HG02678 (cell line): ENCODE measurements at regions not wholly inside any gene's neighbourhood (a gene's known extent, or its start where the extent isn't known, plus 50 kb on each side); places are given as distances from the start of the nearest gene placed in this dataset.
"Not testable (repeated sequence)": the region's sequence is repeated elsewhere in the genome, so short reads cannot be mapped to it uniquely, and the experiment has no call there.

Experiments used
- ATAC-seq: cut with Tn5 transposase; IDR thresholded peaks from one replicate; pipeline ENCODE4 v1.9.1; 2021; ENCODE audit warnings: mild to moderate bottlenecking, moderate library complexity; ENCODE audit not compliant: unreplicated experiment

DNA sequence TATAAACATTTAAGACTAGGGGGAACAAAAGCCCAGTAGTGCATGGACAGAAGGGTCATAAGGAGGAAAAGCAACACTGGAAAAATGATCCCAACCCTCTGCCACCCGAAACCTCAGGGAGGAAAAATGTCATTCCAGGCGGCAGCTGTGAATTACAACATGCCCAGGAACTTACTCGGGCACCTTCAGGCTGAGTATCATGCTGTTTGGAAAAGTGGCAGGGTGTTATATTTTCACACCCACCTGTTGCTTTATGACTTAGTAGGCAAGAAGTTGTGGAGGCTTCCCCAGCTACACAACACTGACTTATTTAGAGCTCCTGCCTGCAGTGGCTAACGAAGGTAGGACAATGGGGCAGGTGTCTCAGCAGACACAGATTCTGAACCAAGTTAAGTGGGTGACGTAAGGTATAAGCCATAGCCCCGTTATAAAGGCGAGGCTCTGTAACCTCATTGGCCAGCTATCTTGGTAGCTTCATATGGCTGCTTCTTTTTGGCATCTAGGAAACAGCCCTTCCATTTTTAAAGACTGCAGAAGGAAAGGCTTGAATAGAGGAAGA lies 96.1 kb upstream of the IFNG-AS1 start:
- no peak for ATAC-seq

DNA sequence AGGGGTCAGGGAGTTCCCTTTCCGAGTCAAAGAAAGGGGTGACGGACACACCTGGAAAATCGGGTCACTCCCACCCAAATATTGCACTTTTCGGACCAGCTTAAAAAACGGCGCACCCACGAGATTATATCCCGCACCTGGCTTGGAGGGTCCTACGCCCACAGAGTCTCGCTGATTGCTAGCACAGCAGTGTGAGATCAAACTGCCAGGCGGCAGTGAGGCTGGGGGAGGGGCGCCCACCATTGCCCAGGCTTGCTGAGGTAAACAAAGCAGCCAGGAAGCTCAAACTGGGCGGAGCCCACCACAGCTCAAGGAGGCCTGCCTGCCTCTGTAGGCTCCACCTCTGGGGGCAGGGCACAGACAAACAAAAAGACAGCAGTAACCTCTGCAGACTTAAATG lies 88.8 kb upstream of the IFNG-AS1 start:
- ATAC-seq, result not testable (repeated sequence)

DNA sequence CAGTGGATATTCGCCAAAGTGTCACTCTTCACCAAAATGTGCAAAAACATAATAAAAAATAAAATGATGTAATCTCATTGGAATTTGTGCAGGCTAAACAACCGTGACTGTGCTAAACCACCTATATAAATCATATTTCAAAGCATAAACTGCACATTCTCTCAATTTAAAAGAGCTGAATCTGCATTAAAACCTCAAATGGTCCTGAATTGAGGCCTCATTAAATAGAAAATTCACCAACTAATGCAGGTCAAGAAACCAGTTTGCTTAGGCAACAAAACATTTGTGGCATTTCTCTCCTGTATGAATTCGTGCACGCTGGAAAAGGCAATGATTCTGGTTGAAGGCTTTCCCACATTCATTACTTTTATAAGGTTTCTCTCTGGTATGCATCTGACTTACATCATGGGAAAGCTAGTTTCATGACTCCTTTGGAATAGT lies 80.1 kb upstream of the IFNG-AS1 start:
- ATAC-seq, result no peak

GRCh38 chr12:67909681-67910080 lies 79.6 kb upstream of the IFNG-AS1 start:
- ATAC-seq, result no peak

GRCh38 chr12:67910360-67911274 lies 78.6 kb upstream of the IFNG-AS1 start:
- ATAC-seq, result no peak

GRCh38 chr12:67911275-67911600 lies 78.0 kb upstream of the IFNG-AS1 start:
- ATAC-seq, result no peak

- no peak for ATAC-seq
Observed at GRCh38 chr12:67911789-67912188, 77.5 kb upstream of the IFNG-AS1 start.

DNA sequence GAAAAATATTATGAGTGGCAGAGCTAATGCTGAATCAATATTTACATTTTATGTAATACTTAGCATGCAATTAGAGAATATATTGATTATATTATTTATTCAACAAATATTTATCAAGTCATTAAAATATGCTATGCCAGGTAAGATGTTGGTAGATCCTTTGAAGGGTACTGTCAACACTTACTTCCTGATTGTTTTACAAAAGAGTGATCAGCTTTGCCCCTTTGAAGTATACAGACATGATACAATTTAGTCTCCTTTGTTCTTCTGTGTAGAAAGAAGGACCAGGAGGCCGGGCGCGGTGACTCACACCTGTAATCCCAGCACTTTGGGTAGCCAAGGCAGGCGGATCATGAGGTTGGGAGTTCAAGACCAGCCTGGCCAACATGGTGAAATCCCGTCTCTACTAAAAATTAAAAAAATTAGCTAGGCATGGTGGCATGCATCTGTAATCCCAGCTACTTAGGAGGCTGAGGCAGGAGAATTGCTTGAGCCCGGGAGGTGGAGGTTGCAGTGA lies 73.9 kb upstream of the IFNG-AS1 start:
- no peak for ATAC-seq

DNA sequence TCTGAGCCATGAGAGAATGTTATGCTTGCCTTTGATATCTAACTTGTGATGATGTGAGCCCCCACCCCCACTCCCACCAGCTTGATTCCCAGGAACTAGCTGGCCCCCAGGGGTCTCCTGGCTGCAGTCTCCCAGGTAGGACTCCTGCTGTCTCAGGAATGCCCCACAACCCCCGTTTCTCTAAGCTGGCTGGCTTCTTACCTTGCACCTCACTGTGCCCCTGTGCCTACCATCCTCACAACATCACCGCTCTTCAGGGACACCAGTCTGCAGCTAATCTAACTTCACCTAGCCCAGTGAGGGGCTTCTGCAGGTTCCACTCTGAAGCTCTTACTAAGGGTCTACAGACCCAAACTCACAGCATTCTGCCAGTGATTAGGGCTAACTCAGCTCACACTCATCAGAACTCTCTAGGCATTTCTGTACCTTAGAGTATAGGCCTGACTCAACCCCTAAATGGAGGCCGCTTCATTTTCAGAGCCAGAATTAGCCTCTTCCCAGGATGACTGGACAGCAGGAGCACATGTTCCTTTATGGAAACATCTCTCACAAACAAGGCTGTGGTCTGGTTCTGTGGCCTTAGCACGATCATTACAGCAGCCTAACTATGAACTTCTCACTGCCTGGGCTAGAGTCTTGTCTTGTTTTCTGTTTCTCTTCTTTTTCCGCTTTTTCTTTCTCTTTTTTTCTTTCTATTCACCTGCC lies 72.8 kb upstream of the IFNG-AS1 start:
- no peak for ATAC-seq

GRCh38 chr12:67917811-67918210 lies 71.4 kb upstream of the IFNG-AS1 start:
- no peak for ATAC-seq

- no peak for ATAC-seq
Observed at GRCh38 chr12:67918441-67918840, 70.8 kb upstream of the IFNG-AS1 start.

DNA sequence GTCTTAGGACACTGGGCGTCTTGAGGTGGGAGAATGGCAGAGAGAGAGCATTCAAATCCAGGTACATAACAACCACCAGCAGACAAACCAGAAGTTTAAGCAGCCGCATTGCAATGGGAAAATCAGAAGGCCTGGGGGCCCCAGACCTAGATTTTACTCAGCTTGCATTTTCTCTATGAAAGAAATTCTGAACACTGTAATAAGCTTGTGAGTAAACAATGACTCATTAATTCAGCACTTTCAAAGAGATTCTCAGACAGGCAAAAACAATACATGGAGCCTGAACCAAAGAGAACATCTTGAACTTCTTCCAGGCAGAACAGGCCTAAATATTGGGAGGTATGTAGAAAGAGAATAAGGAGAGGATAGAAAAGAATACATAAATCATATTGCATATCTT lies 69.8 kb upstream of the IFNG-AS1 start:
- ATAC-seq, result no peak

DNA sequence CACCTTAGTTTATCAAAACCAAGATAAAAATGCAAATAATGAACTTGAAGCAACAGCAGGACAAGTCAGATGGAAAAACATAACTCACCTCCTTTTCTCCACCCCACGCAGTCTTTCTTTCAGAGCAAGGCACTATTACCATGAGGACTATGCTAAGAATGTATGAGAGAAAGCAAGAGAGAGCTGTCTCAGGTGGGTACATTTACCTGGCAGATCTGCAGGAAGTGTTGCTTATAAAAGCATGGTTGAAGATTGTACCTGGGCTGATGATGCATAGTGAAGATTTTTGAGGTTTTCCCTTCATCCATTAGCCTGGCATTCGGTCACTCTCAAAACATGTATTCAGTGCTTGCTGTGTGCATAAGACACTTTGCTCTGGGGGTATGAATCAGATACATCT lies 68.8 kb upstream of the IFNG-AS1 start:
- no peak for ATAC-seq

DNA sequence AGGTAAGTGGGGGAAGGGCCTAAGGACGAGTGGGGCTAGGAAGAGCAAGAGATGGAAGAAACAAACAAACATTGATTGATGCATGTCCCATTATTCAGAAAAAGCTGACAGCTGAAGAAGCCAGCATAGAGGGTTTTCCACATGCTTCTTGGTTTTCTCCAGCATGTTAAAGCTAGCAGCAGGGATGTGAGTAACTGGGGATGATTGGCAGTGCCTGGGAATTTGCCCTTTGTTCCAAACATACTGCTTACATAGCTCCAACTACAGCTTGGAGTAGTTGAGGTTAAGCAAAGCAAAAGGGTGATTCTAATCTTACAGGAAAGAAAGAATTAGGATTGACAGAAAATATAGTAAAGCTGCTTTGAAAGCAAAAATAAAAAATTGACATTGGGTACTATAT lies 68.0 kb upstream of the IFNG-AS1 start:
- no peak for ATAC-seq

DNA sequence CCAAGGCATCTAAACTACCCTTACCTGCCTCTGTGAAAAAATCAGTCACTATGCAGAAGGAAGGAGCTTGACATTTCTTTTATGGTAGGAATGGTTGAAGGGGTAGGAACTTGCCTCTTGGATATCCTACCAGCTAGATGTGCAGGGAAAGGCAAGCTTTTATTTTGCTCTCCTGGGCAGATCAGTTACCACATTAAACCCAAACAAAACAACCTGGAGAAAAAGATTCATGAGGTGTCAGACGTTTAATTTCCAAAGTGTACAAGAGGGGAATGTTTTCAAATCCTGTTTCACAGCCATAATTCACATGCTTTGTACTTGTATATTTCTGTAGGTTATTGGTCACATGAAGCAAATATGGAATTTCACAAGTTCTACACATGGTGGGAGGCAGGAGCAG lies 67.0 kb upstream of the IFNG-AS1 start:
- ATAC-seq, result no peak

GRCh38 chr12:67925077-67925476 lies 64.2 kb upstream of the IFNG-AS1 start:
- no peak for ATAC-seq

GRCh38 chr12:67925552-67925951 lies 63.7 kb upstream of the IFNG-AS1 start:
- ATAC-seq, result no peak

DNA sequence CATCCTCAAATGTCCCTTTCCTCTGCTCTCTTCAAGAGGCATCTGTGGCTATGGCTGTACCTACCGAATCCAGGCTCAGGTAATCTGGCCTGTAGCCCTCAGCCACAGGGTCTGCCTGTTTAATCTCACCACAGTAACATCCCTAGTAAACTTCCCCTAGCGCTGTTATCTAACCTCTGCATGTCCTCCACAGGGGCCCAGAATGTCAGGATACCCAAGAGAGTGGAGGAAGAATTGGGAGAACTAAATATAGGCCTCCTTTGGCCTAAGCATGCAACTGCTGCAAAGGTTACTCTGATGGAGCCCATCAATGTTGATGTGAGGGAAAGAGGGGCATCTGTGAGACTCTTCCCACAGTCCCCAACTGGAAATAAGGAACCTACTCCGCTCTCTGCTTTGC lies 63.2 kb upstream of the IFNG-AS1 start:
- ATAC-seq, result no peak

DNA sequence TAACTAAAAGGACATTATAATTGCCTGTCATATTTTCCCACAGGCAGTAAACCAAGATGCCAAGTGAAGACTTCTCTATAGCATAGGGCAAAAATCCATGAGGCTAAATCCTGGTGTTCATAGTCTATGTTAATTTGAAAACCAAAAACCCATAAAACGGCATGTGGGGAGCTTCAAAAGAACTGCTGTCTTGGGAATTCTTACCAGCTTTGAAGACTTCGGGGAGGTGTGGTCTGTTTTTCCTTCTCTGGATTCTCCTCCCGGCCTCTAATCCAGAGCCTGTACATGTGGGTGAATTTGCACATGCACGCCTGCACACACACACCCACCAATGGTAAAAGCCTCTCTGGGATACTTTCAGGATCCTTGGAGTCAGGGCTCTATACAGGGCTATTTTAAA lies 61.9 kb upstream of the IFNG-AS1 start:
- ATAC-seq, result no peak

- ATAC-seq, result no peak
Observed at GRCh38 chr12:67927815-67928214, 61.4 kb upstream of the IFNG-AS1 start.

DNA sequence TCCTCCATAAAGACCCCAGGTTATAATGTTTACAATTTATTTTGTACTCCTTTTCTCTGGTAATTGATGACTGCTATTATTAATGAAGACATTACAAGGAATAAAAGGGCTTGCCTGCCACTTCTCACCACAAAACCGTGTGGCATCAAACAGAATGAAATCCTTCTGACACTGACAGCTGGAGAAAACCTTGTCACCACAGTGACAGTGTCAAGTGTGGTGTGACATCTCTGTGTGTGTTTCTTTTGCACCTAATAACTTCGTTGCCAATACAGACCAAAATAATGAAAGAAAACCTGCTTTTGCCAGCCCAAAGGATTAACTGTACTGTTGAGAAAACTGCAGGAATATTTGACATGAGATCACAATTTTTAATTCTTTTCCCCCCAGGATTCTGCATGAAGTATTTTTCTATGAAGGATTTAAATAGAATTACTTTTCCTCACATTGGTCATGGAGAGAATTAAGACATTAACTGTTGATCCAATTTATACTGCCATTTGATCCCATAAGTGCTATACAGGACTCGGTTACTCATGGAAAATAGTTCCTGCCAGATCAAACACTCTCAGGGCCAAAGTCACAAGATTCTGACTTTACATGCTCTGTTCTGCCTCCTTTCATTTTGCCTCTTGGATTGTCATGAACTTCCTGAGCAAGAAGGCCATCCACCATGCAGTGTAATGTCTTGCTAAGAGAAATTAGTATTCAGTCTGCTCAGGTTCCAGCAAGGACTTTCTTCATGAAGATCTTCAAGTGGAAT lies 60.4 kb upstream of the IFNG-AS1 start:
- no peak for ATAC-seq
